Trophoblast cell (in vitro differentiated cells and primary cell): ENCODE measurements at regions not wholly inside any gene's neighbourhood (a gene's known extent, or its start where the extent isn't known, plus 50 kb on each side); places are given as distances from the start of the nearest gene placed in this dataset.

Experiments used
- DNase-seq, 2 donors: peaks; one replicate each; pipeline ENCODE4 v3.0.0-alpha.2; 2016
- H2AFZ ChIP-seq: 2 replicates; pipeline ENCODE4 v1.6.1; 2013; ENCODE audit warnings: low read length, moderate library complexity, mild to moderate bottlenecking; ENCODE audit not compliant: insufficient read depth, poor library complexity
- H2AK5ac ChIP-seq: 2 replicates; pipeline ENCODE4 v1.6.1; 2013; ENCODE audit warnings: mild to moderate bottlenecking, low read length
- H2BK120ac ChIP-seq: 2 replicates; pipeline ENCODE4 v1.6.1; 2013; ENCODE audit warnings: low read length, mild to moderate bottlenecking, moderate library complexity; ENCODE audit not compliant: insufficient read depth, poor library complexity
- H2BK12ac ChIP-seq: 2 replicates; pipeline ENCODE4 v1.6.1; 2013; ENCODE audit warnings: mild to moderate bottlenecking, low read length, moderate library complexity
- H2BK5ac ChIP-seq: 2 replicates; pipeline ENCODE4 v1.6.1; 2013; ENCODE audit warnings: low read length, low read depth, moderate library complexity, mild to moderate bottlenecking; ENCODE audit not compliant: poor library complexity
- H3K14ac ChIP-seq: 2 replicates; pipeline ENCODE4 v1.6.1; 2013; ENCODE audit warnings: mild to moderate bottlenecking, low read length
- H3K18ac ChIP-seq: 2 replicates; pipeline ENCODE4 v1.6.1; 2013; ENCODE audit warnings: mild to moderate bottlenecking, low read length
- H3K23ac ChIP-seq: 2 replicates; pipeline ENCODE4 v1.6.1; 2013; ENCODE audit warnings: low read length
- H3K27ac ChIP-seq: 2 replicates; pipeline ENCODE4 v1.5.1; 2013; ENCODE audit warnings: low read depth, mild to moderate bottlenecking, inconsistent platforms, low read length, moderate library complexity
- H3K27me3 ChIP-seq: 2 replicates; pipeline ENCODE4 v1.6.1; 2013; ENCODE audit warnings: inconsistent platforms, mild to moderate bottlenecking, low read length, moderate library complexity; ENCODE audit not compliant: insufficient read depth
- H3K36me3 ChIP-seq, 2 experiments: 1 replicate in 1 of 2; 2 replicates in 1 of 2; pipeline ENCODE4 v1.6.1; 2013; ENCODE audit warnings: low read length in 2 of 2, mild to moderate bottlenecking in 2 of 2, moderate library complexity in 1 of 2; ENCODE audit not compliant: insufficient read depth in 2 of 2, control insufficient read depth in 1 of 2
- H3K4ac ChIP-seq: 2 replicates; pipeline ENCODE4 v1.6.1; 2013; ENCODE audit warnings: low read depth, mild to moderate bottlenecking, low read length, moderate library complexity
- H3K4me1 ChIP-seq, 2 experiments: 1 replicate in 1 of 2; 2 replicates in 1 of 2; pipeline ENCODE4 v1.6.1; 2013; ENCODE audit warnings: low read length in 2 of 2, mild to moderate bottlenecking in 2 of 2, moderate library complexity in 1 of 2; ENCODE audit not compliant: insufficient read depth in 2 of 2, control insufficient read depth in 1 of 2
- H3K4me2 ChIP-seq: 2 replicates; pipeline ENCODE4 v1.6.1; 2013; ENCODE audit warnings: inconsistent platforms, mild to moderate bottlenecking, low read length, moderate library complexity
- H3K4me3 ChIP-seq: 2 replicates; pipeline ENCODE4 v1.5.1; 2013; ENCODE audit warnings: mild to moderate bottlenecking, low read depth, low read length, inconsistent platforms
- H3K79me1 ChIP-seq: one replicate; pipeline ENCODE4 v1.6.1; 2013; ENCODE audit warnings: low read length
- H3K79me2 ChIP-seq: 2 replicates; pipeline ENCODE4 v1.6.1; 2013; ENCODE audit warnings: low read length, mild to moderate bottlenecking; ENCODE audit not compliant: control insufficient read depth, insufficient read depth, poor library complexity
- H3K9ac ChIP-seq: 2 replicates; pipeline ENCODE4 v1.6.1; 2013; ENCODE audit warnings: mild to moderate bottlenecking, low read length
- H3K9me3 ChIP-seq: 2 replicates; pipeline ENCODE4 v1.6.1; 2013; ENCODE audit warnings: low read depth, mild to moderate bottlenecking, control low read depth, inconsistent platforms, low read length; ENCODE audit not compliant: insufficient read depth
- H4K12ac ChIP-seq: 2 replicates; pipeline ENCODE4 v1.6.1; 2013; ENCODE audit warnings: low read depth, mild to moderate bottlenecking, low read length, moderate library complexity
- H4K8ac ChIP-seq: 2 replicates; pipeline ENCODE4 v1.6.1; 2013; ENCODE audit warnings: low read depth, mild to moderate bottlenecking, low read length, moderate library complexity
- H4K91ac ChIP-seq: one replicate; pipeline ENCODE4 v1.6.1; 2013; ENCODE audit warnings: low read depth, mild to moderate bottlenecking, low read length, moderate library complexity
- WGBS: extraction: QIAGEN DNeasy Blood & Tissue Kit; methylation state at CpG from one replicate; pipeline ENCODE4 v1.1.7; 2013; ENCODE audit warnings: missing lambda C conversion rate; ENCODE audit not compliant: insufficient read length, insufficient coverage; ENCODE audit errors: extremely low coverage; 5-methylcytosine and 5-hydroxymethylcytosine counted together

GRCh38 chr6:105476978-105477377 is 74.1 kb upstream of the PREP start:
- H2BK5ac ChIP-seq: no peak overlapping the region
- H3K9me3 ChIP-seq: no peaks in the 10 kb centered on the region
- H2BK12ac ChIP-seq: no peak overlapping the region
- no peak overlapping the region for H3K14ac ChIP-seq
- H3K23ac ChIP-seq: no peak overlapping the region
- H2AK5ac ChIP-seq: no peak overlapping the region
- no peak overlapping the region for H3K18ac ChIP-seq
- H2AFZ ChIP-seq: no peak overlapping the region
- no peak overlapping the region for H3K4ac ChIP-seq
- H3K4me1 ChIP-seq: no peaks in the 10 kb centered on the region
- H3K9ac ChIP-seq: no peak overlapping the region
- H3K27me3 ChIP-seq: no peaks in the 10 kb centered on the region
- no peaks in the 10 kb centered on the region for H3K79me1 ChIP-seq
- H4K91ac ChIP-seq: no peak overlapping the region
- no peak overlapping the region for H2BK120ac ChIP-seq
- no peak for DNase-seq
- H4K8ac ChIP-seq: no peak overlapping the region
- H4K12ac ChIP-seq: no peak overlapping the region
- H3K4me2 ChIP-seq: no peak overlapping the region
- no peaks in the 10 kb centered on the region for H3K36me3 ChIP-seq
- no peak overlapping the region for H3K4me3 ChIP-seq
- H3K79me2 ChIP-seq: no peaks in the 10 kb centered on the region
- H3K27ac ChIP-seq: no peak overlapping the region

GRCh38 chr6:105474234-105474633 is 71.4 kb upstream of the PREP start:
- Histone ChIP-seq H2BK12ac (no peak overlapping the region), H3K27ac (no peak overlapping the region), H2AFZ (no peak overlapping the region), H3K4me3 (no peak overlapping the region), H3K9ac (no peak overlapping the region), H3K18ac (no peak overlapping the region), H4K91ac (no peak overlapping the region), H3K79me2 (no peaks in the 10 kb centered on the region), H3K14ac (no peak overlapping the region), H3K23ac (no peak overlapping the region), H4K8ac (no peak overlapping the region), H4K12ac (no peak overlapping the region), H2BK5ac (no peak overlapping the region), H3K27me3 (no peaks in the 10 kb centered on the region), H2BK120ac (no peak overlapping the region), H3K36me3 (no peaks in the 10 kb centered on the region), H3K4me2 (no peak overlapping the region), H3K4me1 (peaks cover 0 to 2% of the 10 kb centered on the region in 2 experiments), H2AK5ac (no peak overlapping the region), H3K79me1 (no peaks in the 10 kb centered on the region), H3K9me3 (no peaks in the 10 kb centered on the region), H3K4ac (no peak overlapping the region)
- no peak for DNase-seq
- no CpG with 5 or more reads among the region's 5 CpGs for WGBS

GRCh38 chr6:105469946-105470345 is 67.1 kb upstream of the PREP start:
- Histone ChIP-seq H3K23ac (no peak overlapping the region), H2BK12ac (no peak overlapping the region), H2AFZ (no peak overlapping the region), H3K79me1 (no peaks in the 10 kb centered on the region), H3K27ac (no peak overlapping the region), H3K36me3 (no peaks in the 10 kb centered on the region), H4K8ac (no peak overlapping the region), H4K12ac (no peak overlapping the region), H3K4me2 (no peak overlapping the region), H2BK5ac (no peak overlapping the region), H3K27me3 (no peaks in the 10 kb centered on the region), H3K18ac (no peak overlapping the region), H2AK5ac (no peak overlapping the region), H3K4ac (no peak overlapping the region), H3K9me3 (no peaks in the 10 kb centered on the region), H3K4me1 (peaks cover 0 to 2% of the 10 kb centered on the region in 2 experiments), H3K14ac (no peak overlapping the region), H3K79me2 (no peaks in the 10 kb centered on the region), H4K91ac (no peak overlapping the region), H3K4me3 (no peak overlapping the region), H2BK120ac (no peak overlapping the region), H3K9ac (no peak overlapping the region)
- peak in 1 of 2 donors; percentile 30 for DNase-seq
- WGBS: no CpG with 5 or more reads among the region's 2 CpGs

GRCh38 chr6:105468850-105469249 is 66.0 kb upstream of the PREP start:
- H3K9ac ChIP-seq: no peak overlapping the region
- H4K12ac ChIP-seq: no peak overlapping the region
- H2BK120ac ChIP-seq: no peak overlapping the region
- H3K9me3 ChIP-seq: no peaks in the 10 kb centered on the region
- no peak overlapping the region for H3K27ac ChIP-seq
- H3K18ac ChIP-seq: no peak overlapping the region
- no peak overlapping the region for H4K91ac ChIP-seq
- no peak overlapping the region for H4K8ac ChIP-seq
- no peak overlapping the region for H3K4ac ChIP-seq
- H3K79me2 ChIP-seq: no peaks in the 10 kb centered on the region
- no peak overlapping the region for H2BK12ac ChIP-seq
- H3K79me1 ChIP-seq: no peaks in the 10 kb centered on the region
- WGBS: no CpG with 5 or more reads among the region's 4 CpGs
- H2AFZ ChIP-seq: no peak overlapping the region
- no peaks in the 10 kb centered on the region for H3K27me3 ChIP-seq
- no peak overlapping the region for H3K4me2 ChIP-seq
- no peak overlapping the region for H2BK5ac ChIP-seq
- no peak overlapping the region for H3K4me3 ChIP-seq
- no peak for DNase-seq
- no peak overlapping the region for H3K23ac ChIP-seq
- no peaks in the 10 kb centered on the region for H3K36me3 ChIP-seq
- no peak overlapping the region for H2AK5ac ChIP-seq
- no peak overlapping the region for H3K14ac ChIP-seq
- peaks cover 0 to 2% of the 10 kb centered on the region in 2 experiments for H3K4me1 ChIP-seq
